Fibroblast of upper back skin (primary cell): ENCODE measurements at regions not wholly inside any gene's neighbourhood (a gene's known extent, or its start where the extent isn't known, plus 50 kb on each side); places are given as distances from the start of the nearest gene placed in this dataset.
"Not testable (repeated sequence)": the region's sequence is repeated elsewhere in the genome, so short reads cannot be mapped to it uniquely, and the experiment has no call there.

Experiments
- DNase-seq: peaks from one replicate; pipeline ENCODE4 v3.0.0-alpha.2; 2013

- DNase-seq, result not testable (repeated sequence)
Observed at GRCh38 chr9:26664087-26664773, 228.4 kb downstream of the CAAP1 start.

GRCh38 chr9:26662476-26662875 lies 230.1 kb downstream of the CAAP1 start:
- no peak for DNase-seq

- DNase-seq, result no peak
Observed at GRCh38 chr9:26658476-26658875, 234.1 kb downstream of the CAAP1 start.

- DNase-seq, result no peak
Observed at GRCh38 chr9:26657958-26658357, 234.6 kb downstream of the CAAP1 start.

GRCh38 chr9:26656003-26656870 lies 236.4 kb downstream of the CAAP1 start:
- peak; percentile 31 for DNase-seq

- no peak for DNase-seq
Observed at GRCh38 chr9:26655166-26655565, 237.4 kb downstream of the CAAP1 start.

GRCh38 chr9:26650325-26650724 lies 242.3 kb downstream of the CAAP1 start:
- no peak for DNase-seq

- DNase-seq, result no peak
Observed at GRCh38 chr9:26643826-26644225, 248.8 kb downstream of the CAAP1 start.

GRCh38 chr9:26639761-26640160 lies 252.8 kb downstream of the CAAP1 start:
- no peak for DNase-seq

GRCh38 chr9:26637101-26637500 lies 255.5 kb downstream of the CAAP1 start:
- no peak for DNase-seq

GRCh38 chr9:26613851-26614350 lies 278.7 kb downstream of the CAAP1 start:
- peak; percentile 2 for DNase-seq

GRCh38 chr9:26612211-26612610 lies 280.4 kb downstream of the CAAP1 start:
- DNase-seq, result no peak

- no peak for DNase-seq
Observed at GRCh38 chr9:26606756-26607155, 285.8 kb downstream of the CAAP1 start.

GRCh38 chr9:26605367-26605766 lies 287.2 kb downstream of the CAAP1 start:
- DNase-seq, result no peak

GRCh38 chr9:26604076-26604662 lies 288.4 kb downstream of the CAAP1 start:
- DNase-seq, result no peak

GRCh38 chr9:26603617-26604016 lies 289.0 kb downstream of the CAAP1 start:
- no peak for DNase-seq

GRCh38 chr9:26597542-26598149 lies 295.0 kb downstream of the CAAP1 start:
- no peak for DNase-seq

- DNase-seq, result no peak
Observed at GRCh38 chr9:26579056-26579455, 313.5 kb downstream of the CAAP1 start.

- no peak for DNase-seq
Observed at GRCh38 chr9:26574898-26575440, 317.6 kb downstream of the CAAP1 start.

GRCh38 chr9:26574256-26574655 lies 318.3 kb downstream of the CAAP1 start:
- DNase-seq, result no peak

- no peak for DNase-seq
Observed at GRCh38 chr9:26567976-26568375, 324.6 kb downstream of the CAAP1 start.

GRCh38 chr9:26566141-26566540 lies 326.5 kb downstream of the CAAP1 start:
- DNase-seq, result no peak

- no peak for DNase-seq
Observed at GRCh38 chr9:26565118-26565517, 327.5 kb downstream of the CAAP1 start.
